ENCODE measurements at regions not wholly inside any gene's neighbourhood (a gene's known extent, or its start where the extent isn't known, plus 50 kb on each side); places are given as distances from the start of the nearest gene placed in this dataset.
"Not testable (repeated sequence)": the region's sequence is repeated elsewhere in the genome, so short reads cannot be mapped to it uniquely, and the experiment has no call there.

GRCh38 chr16:8109510-8110369 lies 480.6 kb downstream of the TMEM114 start:
- no peak for DNase-seq

GRCh38 chr16:8108991-8109509 lies 481.3 kb downstream of the TMEM114 start:
- DNase-seq, result no peak

GRCh38 chr16:8107296-8107695 lies 483.0 kb downstream of the TMEM114 start:
- no peak for DNase-seq

GRCh38 chr16:8103649-8104289 lies 486.5 kb downstream of the TMEM114 start:
- DNase-seq, result no peak

GRCh38 chr16:8099586-8099985 lies 490.7 kb downstream of the TMEM114 start:
- DNase-seq, result no peak

- no peak for DNase-seq
Measured at GRCh38 chr16:8098947-8099512, 491.3 kb downstream of the TMEM114 start.

- DNase-seq, result no peak
Measured at GRCh38 chr16:8096211-8096610, 494.1 kb downstream of the TMEM114 start.

GRCh38 chr16:8094696-8095095 lies 495.6 kb downstream of the TMEM114 start:
- no peak for DNase-seq

GRCh38 chr16:8088820-8089338 lies 501.4 kb downstream of the TMEM114 start:
- DNase-seq, result no peak

- DNase-seq, result peak in 1 of 2 donors; percentile 24
Measured at GRCh38 chr16:8087597-8088289, 502.6 kb downstream of the TMEM114 start.

GRCh38 chr16:8087146-8087545 lies 503.2 kb downstream of the TMEM114 start:
- DNase-seq, result no peak

GRCh38 chr16:8084882-8085281 lies 505.4 kb downstream of the TMEM114 start:
- DNase-seq, result no peak

- DNase-seq, result no peak
Measured at GRCh38 chr16:8084302-8084701, 506.0 kb downstream of the TMEM114 start.

- no peak for DNase-seq
Measured at GRCh38 chr16:8083560-8083959, 506.8 kb downstream of the TMEM114 start.

- DNase-seq, result no peak
Measured at GRCh38 chr16:8080817-8081216, 509.5 kb downstream of the TMEM114 start.

- no peak for DNase-seq
Measured at GRCh38 chr16:8075271-8075670, 515.0 kb downstream of the TMEM114 start.

- peak in 1 of 2 donors; percentile 6 for DNase-seq
Measured at GRCh38 chr16:8070506-8070905, 519.8 kb downstream of the TMEM114 start.

GRCh38 chr16:8068225-8068624 lies 522.1 kb downstream of the TMEM114 start:
- not testable (repeated sequence) for DNase-seq

GRCh38 chr16:8063159-8063558 lies 527.2 kb downstream of the TMEM114 start:
- DNase-seq, result no peak

- DNase-seq, result no peak
Measured at GRCh38 chr16:8062677-8063076, 527.6 kb downstream of the TMEM114 start.

GRCh38 chr16:8055761-8056160 lies 534.5 kb downstream of the TMEM114 start:
- DNase-seq, result no peak

GRCh38 chr16:8053437-8053836 lies 536.9 kb downstream of the TMEM114 start:
- no peak for DNase-seq

GRCh38 chr16:8048433-8048832 lies 541.9 kb downstream of the TMEM114 start:
- DNase-seq, result no peak

All from hippocampal formation (tissue), 2 donors.